ENCODE measurements at regions not wholly inside any gene's neighbourhood (a gene's known extent, or its start where the extent isn't known, plus 50 kb on each side); places are given as distances from the start of the nearest gene placed in this dataset.
"Not testable (repeated sequence)": the region's sequence is repeated elsewhere in the genome, so short reads cannot be mapped to it uniquely, and the experiment has no call there.

GRCh38 chr3:65144791-65145351 lies 457.1 kb upstream of the ADAMTS9 start:
- no peak for DNase-seq
- Histone ChIP-seq H3K27ac (no peak overlapping the region), H3K27me3 (replicated peaks) (no peaks in the 10 kb centered on the region), H3K36me3 (replicated peaks) (no peaks in the 10 kb centered on the region), H3K4me3 (ENCODE audit: low read depth, low read length) (no peak overlapping the region)
- in situ Hi-C loops (cut with HindIII; ENCODE audit: low pct_ligation_motif_present, low sequenced_read_pairs), result no loop called here
- TF ChIP-seq CTCF (IDR thresholded peaks at IDR 0.05; ENCODE audit: low read depth, low read length, missing control alignments), result no peak

- Histone ChIP-seq H3K4me3 (ENCODE audit: low read depth, low read length) (no peak overlapping the region), H3K27me3 (replicated peaks) (no peaks in the 10 kb centered on the region), H3K27ac (no peak overlapping the region), H3K36me3 (replicated peaks) (no peaks in the 10 kb centered on the region)
- in situ Hi-C loops (cut with HindIII; ENCODE audit: low pct_ligation_motif_present, low sequenced_read_pairs), result no loop called here
- no peak for DNase-seq
- no peak for TF ChIP-seq CTCF (IDR thresholded peaks at IDR 0.05; ENCODE audit: low read depth, low read length, missing control alignments)
Measured at GRCh38 chr3:65142456-65142855, 454.7 kb upstream of the ADAMTS9 start.

GRCh38 chr3:65138556-65138955 lies 450.8 kb upstream of the ADAMTS9 start:
- H3K27me3 ChIP-seq (replicated peaks), result no peaks in the 10 kb centered on the region
- no peak for TF ChIP-seq CTCF (IDR thresholded peaks at IDR 0.05; ENCODE audit: low read depth, low read length, missing control alignments)
- DNase-seq, result no peak
- no peak overlapping the region for H3K4me3 ChIP-seq (ENCODE audit: low read depth, low read length)
- no peak overlapping the region for H3K27ac ChIP-seq
- in situ Hi-C loops (cut with HindIII; ENCODE audit: low pct_ligation_motif_present, low sequenced_read_pairs), result no loop called here
- no peaks in the 10 kb centered on the region for H3K36me3 ChIP-seq (replicated peaks)

- H3K36me3 ChIP-seq (replicated peaks); DNase-seq; H3K4me3 ChIP-seq (ENCODE audit: low read depth, low read length); H3K27ac ChIP-seq; H3K27me3 ChIP-seq (replicated peaks); in situ Hi-C loops (cut with HindIII; ENCODE audit: low pct_ligation_motif_present, low sequenced_read_pairs): not testable (repeated sequence)
Measured at GRCh38 chr3:65133752-65134151, 446.0 kb upstream of the ADAMTS9 start.

GRCh38 chr3:65130782-65131181 lies 443.0 kb upstream of the ADAMTS9 start:
- in situ Hi-C loops (cut with HindIII; ENCODE audit: low pct_ligation_motif_present, low sequenced_read_pairs), result no loop called here
- no peak for DNase-seq
- Histone ChIP-seq H3K27ac (no peak overlapping the region), H3K27me3 (replicated peaks) (no peaks in the 10 kb centered on the region), H3K36me3 (replicated peaks) (no peaks in the 10 kb centered on the region), H3K4me3 (ENCODE audit: low read depth, low read length) (no peak overlapping the region)
- TF ChIP-seq CTCF (IDR thresholded peaks at IDR 0.05; ENCODE audit: low read depth, low read length, missing control alignments), result no peak

GRCh38 chr3:65128346-65128745 lies 440.5 kb upstream of the ADAMTS9 start:
- no peak overlapping the region for H3K4me3 ChIP-seq (ENCODE audit: low read depth, low read length)
- no peak for TF ChIP-seq CTCF (IDR thresholded peaks at IDR 0.05; ENCODE audit: low read depth, low read length, missing control alignments)
- H3K27ac ChIP-seq, result no peak overlapping the region
- DNase-seq, result no peak
- H3K27me3 ChIP-seq (replicated peaks), result no peaks in the 10 kb centered on the region
- no peaks in the 10 kb centered on the region for H3K36me3 ChIP-seq (replicated peaks)
- in situ Hi-C loops (cut with HindIII; ENCODE audit: low pct_ligation_motif_present, low sequenced_read_pairs), result no loop called here

Measured in brain microvascular endothelial cell (primary cell).